ENCODE measurements at regions not wholly inside any gene's neighbourhood (a gene's known extent, or its start where the extent isn't known, plus 50 kb on each side); places are given as distances from the start of the nearest gene placed in this dataset.

GRCh38 chr5:62720031-62720441, 141.4 kb downstream of the LRRC70 start (continued):
- TF ChIP-seq MGA (IDR thresholded peaks at IDR 0.05) (peak; percentile 77), TFAP4 (CRISPR knock-in tag; IDR thresholded peaks at IDR 0.05; ENCODE audit: borderline replicate concordance) (peak; percentile 61), BHLHE40 (IDR thresholded peaks at IDR 0.05; ENCODE audit: low read length) (peak; percentile 52), E2F6 (IDR thresholded peaks at IDR 0.05; ENCODE audit: borderline replicate concordance in 1 of 2, extremely low read depth in 1 of 2, insufficient read depth in 1 of 2, insufficient read length in 1 of 2, low read depth in 1 of 2, low read length in 1 of 2, poor library complexity in 1 of 2, severe bottlenecking in 1 of 2) (peak in 1 of 2 experiments; percentile 80), NFRKB (IDR thresholded peaks at IDR 0.05; ENCODE audit: low read depth) (no peak), ARID3A (IDR thresholded peaks at IDR 0.05; ENCODE audit: borderline replicate concordance, low read depth, low read length) (no peak), L3MBTL2 (IDR thresholded peaks at IDR 0.05) (peak; percentile 87)
- TF ChIP-seq, protein P1, sequence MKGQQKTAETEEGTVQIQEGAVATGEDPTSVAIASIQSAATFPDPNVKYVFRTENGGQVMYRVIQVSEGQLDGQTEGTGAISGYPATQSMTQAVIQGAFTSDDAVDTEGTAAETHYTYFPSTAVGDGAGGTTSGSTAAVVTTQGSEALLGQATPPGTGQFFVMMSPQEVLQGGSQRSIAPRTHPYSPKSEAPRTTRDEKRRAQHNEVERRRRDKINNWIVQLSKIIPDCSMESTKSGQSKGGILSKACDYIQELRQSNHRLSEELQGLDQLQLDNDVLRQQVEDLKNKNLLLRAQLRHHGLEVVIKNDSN (CRISPR knock-in tag; IDR thresholded peaks at IDR 0.05) = peak; percentile 26; the same call in 1 of the 2 replicates

Data from K562 (cell line).